Muscle layer of duodenum (tissue), 2 donors: ENCODE measurements at regions not wholly inside any gene's neighbourhood (a gene's known extent, or its start where the extent isn't known, plus 50 kb on each side); places are given as distances from the start of the nearest gene placed in this dataset.

Experiments
- H3K27ac ChIP-seq: one replicate; pipeline ENCODE4 v1.7.0; 2013; ENCODE audit warnings: mild to moderate bottlenecking, low read length
- H3K27me3 ChIP-seq: one replicate; pipeline ENCODE4 v1.7.0; 2013; ENCODE audit warnings: low read depth, mild to moderate bottlenecking, control low read depth, low read length
- H3K36me3 ChIP-seq, 2 donors: one replicate each; pipeline ENCODE4 v1.7.0; 2013; ENCODE audit warnings: low read length in 2 of 2, control low read depth in 1 of 2, mild to moderate bottlenecking in 1 of 2; ENCODE audit not compliant: insufficient read depth in 2 of 2, control insufficient read depth in 1 of 2
- H3K4me1 ChIP-seq, 2 donors: one replicate each; pipeline ENCODE4 v1.7.0; 2013; ENCODE audit warnings: low read length in 2 of 2, mild to moderate bottlenecking in 2 of 2, control low read depth in 1 of 2, moderate library complexity in 1 of 2; ENCODE audit not compliant: insufficient read depth in 2 of 2, control insufficient read depth in 1 of 2
- H3K4me3 ChIP-seq, 2 donors: one replicate each; pipeline ENCODE4 v1.7.0; 2013; ENCODE audit warnings: low read length in 2 of 2, low read depth in 1 of 2, mild to moderate bottlenecking in 1 of 2
- H3K9me3 ChIP-seq, 2 donors: one replicate each; pipeline ENCODE4 v1.7.0; 2013; ENCODE audit warnings: low read length in 2 of 2, control low read depth in 1 of 2, mild to moderate bottlenecking in 1 of 2; ENCODE audit not compliant: control insufficient read depth in 1 of 2
- donor health status: healthy.

DNA sequence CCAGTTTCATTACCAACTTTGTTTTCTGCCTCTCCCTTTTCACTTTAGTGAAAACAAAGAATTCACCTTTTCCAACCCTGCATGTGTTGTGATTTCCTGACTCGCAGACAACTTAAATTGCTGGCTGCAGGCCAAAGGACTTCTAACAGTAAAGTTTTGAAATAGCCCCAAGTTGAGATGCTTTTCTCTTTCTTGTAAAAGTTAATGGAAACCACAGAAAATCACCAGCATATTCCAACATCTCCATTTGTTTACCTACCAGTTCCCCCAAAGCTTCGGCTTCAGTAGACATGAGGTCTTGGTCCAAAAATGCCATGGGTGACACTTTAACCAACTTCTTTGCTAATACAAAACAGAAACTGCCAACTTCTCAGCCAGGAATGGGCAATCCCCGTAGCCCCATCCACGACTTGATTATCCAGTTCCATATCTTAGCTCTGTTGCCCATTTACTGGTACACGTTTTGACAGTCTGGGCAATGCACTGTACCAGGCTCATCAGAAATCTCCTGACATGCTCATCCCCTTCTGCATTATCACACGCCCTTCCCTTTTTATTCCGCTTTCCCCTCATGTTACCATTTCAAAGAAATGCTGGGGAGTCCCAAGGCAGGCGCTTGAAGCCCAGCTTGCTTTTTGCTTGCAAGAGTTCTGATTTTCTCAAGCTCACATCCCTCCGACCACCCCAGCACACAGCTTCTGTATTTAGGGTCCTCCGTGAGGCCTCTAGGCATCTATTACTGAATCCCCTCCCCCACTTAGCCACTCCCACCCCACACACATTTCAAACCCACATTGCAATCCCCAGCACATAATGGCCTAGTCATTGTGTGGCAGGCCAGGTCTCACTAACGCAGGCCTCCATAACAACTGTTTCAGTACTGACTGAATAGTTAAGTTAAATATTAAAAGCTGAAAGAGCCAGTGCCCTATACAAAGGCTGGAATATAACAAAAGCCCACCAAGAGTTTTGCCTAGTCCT, 137.9 kb upstream of the S100G start:
- Histone ChIP-seq H3K27ac (no peak overlapping the region), H3K4me3 (no peak overlapping the region), H3K4me1 (no peaks in the 10 kb centered on the region), H3K36me3 (no peaks in the 10 kb centered on the region), H3K27me3 (no peaks in the 10 kb centered on the region), H3K9me3 (no peaks in the 10 kb centered on the region)

DNA sequence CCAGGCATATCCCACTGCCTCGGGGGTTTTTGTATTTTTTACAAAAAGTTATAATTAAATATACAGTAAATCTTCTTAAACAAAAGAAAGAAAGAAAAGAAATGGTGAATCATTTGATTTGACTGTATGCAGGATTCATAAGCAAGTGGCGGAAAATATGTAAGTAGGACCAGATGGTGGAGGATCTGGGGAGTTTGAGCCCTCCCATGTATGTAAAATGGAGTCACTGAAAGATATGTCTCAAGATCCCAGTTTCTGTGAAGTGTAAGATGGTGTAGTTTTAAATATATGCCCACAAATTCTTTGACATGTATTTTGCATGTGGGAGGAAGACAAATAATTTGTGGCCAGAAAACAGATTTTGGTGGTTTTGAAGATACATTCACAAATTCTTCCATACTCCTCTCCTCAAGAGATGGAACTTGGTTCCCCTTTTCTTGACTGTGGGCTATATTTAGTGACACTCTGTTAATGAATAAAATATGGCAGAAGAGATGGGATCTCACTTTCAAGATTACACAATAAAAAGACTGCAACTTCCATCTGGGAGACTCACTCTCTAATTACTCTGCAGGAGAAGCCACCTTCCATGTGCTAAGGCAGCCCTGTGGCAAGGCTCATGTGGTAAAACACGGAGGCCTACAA, 133.6 kb upstream of the S100G start:
- Histone ChIP-seq H3K9me3 (no peaks in the 10 kb centered on the region), H3K36me3 (no peaks in the 10 kb centered on the region), H3K27ac (no peak overlapping the region), H3K4me3 (no peak overlapping the region), H3K4me1 (no peaks in the 10 kb centered on the region), H3K27me3 (no peaks in the 10 kb centered on the region)

DNA sequence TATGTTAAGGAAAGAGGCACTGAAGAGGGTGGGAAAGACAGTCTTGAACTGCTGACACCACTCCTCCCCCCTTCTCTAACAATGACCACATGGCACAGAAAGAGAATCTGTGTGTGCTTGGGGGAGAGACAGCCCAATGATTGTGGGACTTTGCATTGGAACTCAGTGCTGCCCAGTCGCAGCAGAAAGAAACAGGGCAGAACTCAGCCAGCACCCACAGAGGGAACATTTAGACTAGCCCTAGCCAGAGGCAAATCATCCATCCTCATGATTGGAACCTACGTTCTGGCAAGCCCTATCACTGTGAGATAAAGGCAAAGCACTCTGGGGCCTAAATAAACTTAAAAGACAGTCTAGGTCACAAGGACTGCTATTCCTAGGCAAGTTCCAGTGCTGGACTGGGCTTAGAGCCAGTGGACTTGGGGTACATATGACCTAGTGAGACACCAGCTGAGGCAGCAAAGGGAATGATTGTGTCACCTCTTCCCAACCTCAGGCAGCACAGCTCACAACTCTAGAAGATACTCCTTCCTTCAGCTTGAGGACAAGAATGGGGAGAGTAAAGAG, 132.8 kb upstream of the S100G start:
- Histone ChIP-seq H3K27ac (no peak overlapping the region), H3K9me3 (no peaks in the 10 kb centered on the region), H3K4me3 (no peak overlapping the region), H3K36me3 (no peaks in the 10 kb centered on the region), H3K4me1 (no peaks in the 10 kb centered on the region), H3K27me3 (no peaks in the 10 kb centered on the region)

DNA sequence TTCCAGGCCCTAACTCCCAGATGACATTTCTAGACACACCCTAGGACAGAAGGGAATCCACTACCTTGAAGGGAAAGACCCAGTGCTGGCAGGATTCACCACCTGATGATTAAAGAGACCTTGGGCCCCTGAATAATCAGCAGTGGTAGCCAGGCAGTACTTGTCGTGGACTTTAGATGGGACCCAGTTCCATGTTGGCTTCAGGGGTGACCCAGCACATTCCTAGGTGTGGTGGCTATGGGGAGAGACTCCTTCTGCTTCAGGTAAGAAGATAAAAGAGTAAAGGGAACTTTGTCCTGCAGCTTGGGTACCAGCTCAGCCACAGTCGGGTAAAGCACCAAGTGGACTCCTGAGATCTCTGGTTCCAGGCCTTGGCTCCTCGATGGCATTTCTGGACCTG, 131.8 kb upstream of the S100G start:
- Histone ChIP-seq H3K36me3 (no peaks in the 10 kb centered on the region), H3K4me3 (no peak overlapping the region), H3K27me3 (no peaks in the 10 kb centered on the region), H3K4me1 (no peaks in the 10 kb centered on the region), H3K27ac (no peak overlapping the region), H3K9me3 (no peaks in the 10 kb centered on the region)

DNA sequence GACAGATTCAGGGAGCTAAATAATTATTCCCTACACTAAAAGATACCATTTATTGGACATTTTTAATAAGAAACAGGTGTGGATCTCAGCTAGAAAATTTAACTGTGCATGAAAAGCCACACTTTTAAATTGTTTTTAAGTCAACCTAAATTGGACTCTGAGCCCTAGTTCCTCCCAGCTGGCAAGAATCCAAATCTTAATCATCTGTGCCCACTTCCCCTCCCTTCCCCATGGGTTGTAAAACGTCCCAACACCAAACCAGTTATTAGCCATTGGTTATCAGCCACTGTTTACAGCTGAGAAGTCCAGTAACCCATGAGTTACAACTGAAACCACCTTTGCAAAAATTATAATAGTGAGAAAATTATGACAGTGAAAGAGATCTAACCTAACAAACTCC, 125.6 kb upstream of the S100G start:
- H3K36me3 ChIP-seq: no peaks in the 10 kb centered on the region
- H3K9me3 ChIP-seq: no peaks in the 10 kb centered on the region
- H3K27me3 ChIP-seq: no peaks in the 10 kb centered on the region
- no peak overlapping the region for H3K27ac ChIP-seq
- H3K4me3 ChIP-seq: no peak overlapping the region
- no peaks in the 10 kb centered on the region for H3K4me1 ChIP-seq

DNA sequence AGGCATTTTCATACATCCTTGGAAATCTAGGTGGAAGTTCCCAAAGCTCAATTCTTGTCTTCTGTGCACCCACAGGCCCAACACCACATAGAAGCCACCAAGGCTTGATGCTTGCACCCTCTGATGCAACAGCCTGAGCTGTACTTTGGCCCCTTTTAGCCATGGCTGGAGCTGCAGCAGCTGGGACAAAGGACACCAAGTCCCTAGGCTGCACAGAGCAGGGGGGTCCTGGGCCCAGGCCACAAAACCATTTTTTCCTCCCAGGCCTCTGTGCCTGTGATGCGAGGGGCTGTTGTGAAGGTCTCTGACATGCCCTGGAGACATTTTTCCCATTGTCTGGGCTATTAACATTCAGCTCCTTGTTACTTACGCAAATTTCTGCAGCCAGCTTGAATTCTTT, 124.0 kb upstream of the S100G start:
- Histone ChIP-seq H3K9me3 (no peaks in the 10 kb centered on the region), H3K4me1 (no peaks in the 10 kb centered on the region), H3K27ac (no peak overlapping the region), H3K4me3 (no peak overlapping the region), H3K36me3 (no peaks in the 10 kb centered on the region), H3K27me3 (no peaks in the 10 kb centered on the region)

DNA sequence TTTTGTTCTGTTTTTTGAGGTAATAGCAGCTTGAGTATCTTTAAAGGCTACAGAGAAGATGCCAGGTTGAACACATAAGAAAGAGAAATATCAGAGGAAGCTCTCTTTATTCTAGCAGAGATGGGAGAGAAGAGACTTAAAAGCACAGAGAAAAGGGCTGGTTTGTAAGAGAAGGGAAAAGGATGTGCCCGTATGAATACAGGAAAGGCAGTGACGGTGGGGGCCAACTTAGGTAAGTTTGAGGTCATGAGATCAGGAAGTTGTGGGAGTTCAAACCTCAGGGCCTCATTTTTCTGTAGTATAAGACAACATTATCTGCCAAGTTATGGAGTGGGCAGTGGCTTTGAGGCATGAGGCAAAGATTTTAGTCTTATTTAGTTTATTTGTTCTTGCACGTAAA, 121.3 kb upstream of the S100G start:
- Histone ChIP-seq H3K27me3 (no peaks in the 10 kb centered on the region), H3K36me3 (no peaks in the 10 kb centered on the region), H3K9me3 (no peaks in the 10 kb centered on the region), H3K27ac (no peak overlapping the region), H3K4me3 (no peak overlapping the region), H3K4me1 (no peaks in the 10 kb centered on the region)
